Left lung (tissue), 4 donors: ENCODE measurements at regions not wholly inside any gene's neighbourhood (a gene's known extent, or its start where the extent isn't known, plus 50 kb on each side); places are given as distances from the start of the nearest gene placed in this dataset.

Experiments
- ATAC-seq: fragments of 200-7000 bp; cut with Tn5 transposase; one replicate; pipeline ENCODE4 v1.9.1; 2020; ENCODE audit warnings: moderate library complexity
- DNase-seq, 4 donors: peaks; one replicate each; pipeline ENCODE4 v3.0.0-alpha.2; 2013 to 2020
- H3K27ac ChIP-seq, 2 donors: fragments of 200-600 bp; sonication (generic) in 1 of 2; one replicate each; pipeline versions ENCODE4 v1.5.0 to v1.8.0; 2020 to 2021
- H3K27me3 ChIP-seq, 2 donors: fragments of 200-600 bp; sonication (generic) in 1 of 2; one replicate each; pipeline versions ENCODE4 v1.5.0 to v1.8.0; 2020 to 2021
- H3K36me3 ChIP-seq, 2 donors: fragments of 200-600 bp; sonication (generic) in 1 of 2; one replicate each; pipeline versions ENCODE4 v1.5.0 to v1.8.0; 2020 to 2021
- H3K4me1 ChIP-seq, 2 donors: fragments of 200-600 bp; one replicate each; pipeline ENCODE4 v1.8.0; 2021
- H3K4me3 ChIP-seq, 2 donors: fragments of 200-600 bp; sonication (generic) in 1 of 2; one replicate each; pipeline versions ENCODE4 v1.5.0 to v1.8.0; 2020 to 2021; ENCODE audit warnings: mild to moderate bottlenecking in 1 of 2
- H3K9me3 ChIP-seq, 2 donors: fragments of 200-600 bp; sonication (generic) in 1 of 2; one replicate each; pipeline versions ENCODE4 v1.5.0 to v1.8.0; 2020 to 2021
- intact Hi-C, 2 donors: fragments of 100-400 bp; cut with DNase I; formaldehyde crosslinking; loops; one replicate each; pipeline versions ENCODE4 v1.11.2 to v1.14.2; 2022
- TF ChIP-seq, protein P1 (sequence below), 2 donors: fragments of 200-600 bp; sonication (generic) in 1 of 2; IDR thresholded peaks; one replicate each; pipeline versions ENCODE4 v1.5.0 to v1.8.0; 2021; ENCODE audit warnings: antibody characterized with exemption in 2 of 2
- donor health status: DM: no; HTN: yes; CAD: no.
- donor health status: DM: no; HTN: no; CAD: no.

DNA sequence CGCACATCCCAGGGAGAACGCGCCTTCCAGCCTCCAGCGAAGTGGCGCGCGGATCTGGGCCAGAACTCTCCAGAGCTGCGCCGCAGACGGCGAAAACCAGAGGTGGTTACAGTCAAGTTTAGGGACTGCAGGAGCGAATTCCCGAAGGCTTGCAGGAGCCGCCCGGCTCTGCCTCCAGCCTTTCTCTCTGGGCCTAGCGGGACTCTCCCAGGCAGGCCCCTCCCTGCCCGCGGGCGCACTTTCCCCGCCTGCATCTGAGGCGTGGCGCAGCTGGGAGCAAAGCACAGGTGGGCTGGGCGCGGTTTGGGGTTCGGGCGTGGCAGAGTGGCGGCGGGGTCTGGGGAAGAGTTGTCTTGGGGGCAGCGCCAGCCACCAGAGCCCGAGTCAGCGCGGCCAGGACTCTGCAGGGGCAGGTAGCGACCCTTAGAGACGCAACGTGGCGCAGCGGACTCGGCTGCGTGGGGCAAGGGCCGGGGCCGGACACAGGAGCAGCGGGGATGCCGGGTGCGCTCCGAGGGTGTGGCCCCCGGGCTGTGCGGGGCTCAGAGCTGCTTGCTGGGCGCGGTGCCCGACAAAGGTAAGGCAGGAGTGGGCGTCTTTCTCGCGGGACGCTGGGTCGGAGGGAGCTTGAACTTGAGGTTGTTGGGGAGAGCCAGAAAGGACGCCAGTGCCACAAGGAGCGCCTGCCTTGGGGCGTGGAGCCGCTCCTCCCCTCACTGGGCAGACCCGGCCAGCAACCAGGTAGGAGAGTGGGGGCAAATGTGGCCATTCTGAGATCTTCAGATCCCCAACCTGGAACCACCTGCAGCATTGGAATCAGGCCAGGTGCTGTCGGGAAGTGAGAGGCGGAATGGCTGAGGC lies 1126.0 kb downstream of the AACS start:
- peak; percentile 94 for ATAC-seq
- intact Hi-C loops: no loop called here
- Histone ChIP-seq H3K36me3 (no peaks in the 10 kb centered on the region), H3K9me3 (no peaks in the 10 kb centered on the region), H3K4me1 (no peaks in the 10 kb centered on the region), H3K4me3 (no peak overlapping the region), H3K27me3 (peaks cover 0 to 42% of the 10 kb centered on the region in 2 donors), H3K27ac (no peak overlapping the region)
- TF ChIP-seq, protein P1, sequence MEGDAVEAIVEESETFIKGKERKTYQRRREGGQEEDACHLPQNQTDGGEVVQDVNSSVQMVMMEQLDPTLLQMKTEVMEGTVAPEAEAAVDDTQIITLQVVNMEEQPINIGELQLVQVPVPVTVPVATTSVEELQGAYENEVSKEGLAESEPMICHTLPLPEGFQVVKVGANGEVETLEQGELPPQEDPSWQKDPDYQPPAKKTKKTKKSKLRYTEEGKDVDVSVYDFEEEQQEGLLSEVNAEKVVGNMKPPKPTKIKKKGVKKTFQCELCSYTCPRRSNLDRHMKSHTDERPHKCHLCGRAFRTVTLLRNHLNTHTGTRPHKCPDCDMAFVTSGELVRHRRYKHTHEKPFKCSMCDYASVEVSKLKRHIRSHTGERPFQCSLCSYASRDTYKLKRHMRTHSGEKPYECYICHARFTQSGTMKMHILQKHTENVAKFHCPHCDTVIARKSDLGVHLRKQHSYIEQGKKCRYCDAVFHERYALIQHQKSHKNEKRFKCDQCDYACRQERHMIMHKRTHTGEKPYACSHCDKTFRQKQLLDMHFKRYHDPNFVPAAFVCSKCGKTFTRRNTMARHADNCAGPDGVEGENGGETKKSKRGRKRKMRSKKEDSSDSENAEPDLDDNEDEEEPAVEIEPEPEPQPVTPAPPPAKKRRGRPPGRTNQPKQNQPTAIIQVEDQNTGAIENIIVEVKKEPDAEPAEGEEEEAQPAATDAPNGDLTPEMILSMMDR (IDR thresholded peaks at IDR 0.05): no peak
- DNase-seq: peak in 3 of 4 donors; percentile 5 to 82 (median 43)

DNA sequence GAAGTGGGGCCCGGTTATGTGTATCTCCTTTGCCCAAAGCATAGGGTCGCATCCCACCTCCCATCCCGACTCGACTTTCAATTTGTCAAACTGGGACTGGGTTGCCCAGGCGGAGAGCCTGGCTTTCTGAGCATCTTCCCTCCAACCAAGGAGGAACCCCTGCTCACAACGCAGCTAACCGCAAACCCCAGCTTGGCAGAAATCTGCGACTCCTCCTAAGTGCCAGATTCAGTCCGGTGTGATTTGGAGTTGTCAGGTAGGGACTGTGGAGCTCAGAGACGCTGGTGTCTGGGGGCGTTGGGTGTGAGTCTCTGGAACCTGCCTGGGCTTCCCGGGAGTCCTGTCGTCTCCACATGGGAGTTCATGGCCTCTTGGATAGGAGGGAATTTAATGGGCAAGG lies 1126.7 kb downstream of the AACS start:
- Histone ChIP-seq H3K4me1 (no peaks in the 10 kb centered on the region), H3K9me3 (no peaks in the 10 kb centered on the region), H3K27me3 (peaks cover 0 to 42% of the 10 kb centered on the region in 2 donors), H3K4me3 (no peak overlapping the region), H3K36me3 (no peaks in the 10 kb centered on the region), H3K27ac (no peak overlapping the region)
- DNase-seq (no peak), ATAC-seq (no peak)
- TF ChIP-seq, protein P1 (IDR thresholded peaks at IDR 0.05): no peak
- intact Hi-C loops: no loop called here

DNA sequence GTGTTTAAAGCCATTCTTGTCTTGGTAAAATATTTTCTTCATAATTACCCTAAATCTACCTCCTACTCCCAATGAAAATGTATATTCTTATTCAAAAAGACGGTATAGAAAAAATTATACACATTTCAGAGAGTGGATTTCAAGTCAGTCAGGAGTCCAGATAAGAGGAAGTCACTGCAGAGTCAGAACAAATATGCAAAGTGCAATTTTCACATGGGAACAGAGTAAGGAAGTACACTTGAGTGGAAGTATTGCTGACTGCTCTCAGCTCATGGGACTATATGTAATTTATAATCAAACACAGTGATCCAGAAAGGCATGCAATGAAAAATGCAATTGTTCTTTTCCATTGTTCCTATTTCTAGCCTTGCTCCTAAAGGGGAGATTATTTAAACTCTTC lies 1128.0 kb downstream of the AACS start:
- DNase-seq (no peak), ATAC-seq (no peak)
- Histone ChIP-seq H3K4me3 (no peak overlapping the region), H3K27me3 (peaks cover 0 to 38% of the 10 kb centered on the region in 2 donors), H3K4me1 (no peaks in the 10 kb centered on the region), H3K9me3 (no peaks in the 10 kb centered on the region), H3K27ac (no peak overlapping the region), H3K36me3 (no peaks in the 10 kb centered on the region)
- intact Hi-C loops: no loop called here
- TF ChIP-seq, protein P1 (IDR thresholded peaks at IDR 0.05): no peak

DNA sequence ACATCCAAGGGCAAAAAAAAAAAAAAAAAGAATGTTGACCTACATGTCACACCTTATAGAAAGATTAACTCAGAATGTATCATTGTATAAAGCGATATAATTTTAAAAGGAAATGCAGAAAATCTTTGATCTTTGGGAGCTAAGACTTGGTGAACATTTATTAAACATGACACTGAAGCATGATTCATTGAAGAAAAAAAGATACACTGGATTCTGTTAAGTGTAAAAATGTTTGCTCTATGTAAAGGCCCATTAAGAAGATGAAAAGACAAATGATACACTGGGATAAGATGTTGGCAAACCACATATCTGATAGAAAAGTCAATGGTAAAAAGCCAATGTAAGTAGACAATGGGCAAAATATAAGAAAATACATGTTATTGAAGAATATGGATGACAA lies 1131.0 kb downstream of the AACS start:
- TF ChIP-seq, protein P1 (IDR thresholded peaks at IDR 0.05): no peak
- no peaks in the 10 kb centered on the region for H3K9me3 ChIP-seq
- peaks cover 0 to 14% of the 10 kb centered on the region in 2 donors for H3K27me3 ChIP-seq
- H3K4me1 ChIP-seq: no peaks in the 10 kb centered on the region
- H3K4me3 ChIP-seq: no peak overlapping the region
- no peaks in the 10 kb centered on the region for H3K36me3 ChIP-seq
- intact Hi-C loops: no loop called here
- ATAC-seq: no peak
- no peak overlapping the region for H3K27ac ChIP-seq
- no peak for DNase-seq

GRCh38 chr12:126198516-126198915 lies 1133.3 kb downstream of the AACS start:
- Histone ChIP-seq H3K4me1 (no peaks in the 10 kb centered on the region), H3K9me3 (no peaks in the 10 kb centered on the region), H3K27me3 (no peaks in the 10 kb centered on the region), H3K27ac (no peak overlapping the region), H3K36me3 (no peaks in the 10 kb centered on the region), H3K4me3 (no peak overlapping the region)
- TF ChIP-seq, protein P1 (IDR thresholded peaks at IDR 0.05): no peak
- intact Hi-C loops: no loop called here
- DNase-seq (no peak), ATAC-seq (no peak)
